ENCODE measurements at regions not wholly inside any gene's neighbourhood (a gene's known extent, or its start where the extent isn't known, plus 50 kb on each side); places are given as distances from the start of the nearest gene placed in this dataset.

GRCh38 chr2:100675373-100675772, 112.6 kb downstream of the PDCL3 start:
- H3K4me1 ChIP-seq (ENCODE audit: control insufficient read depth, insufficient read depth, low read length): no peaks in the 10 kb centered on the region
- CTCF ChIA-PET: interaction anchor here (0.6 kb wide), 1 partner anchor 412 kb away, joined by 3 read pairs; no protein-coding TSS in a partner anchor
- no peak overlapping the region for H3K27ac ChIP-seq (ENCODE audit: extremely low read depth, low read depth, low read length)
- no peaks in the 10 kb centered on the region for H3K36me3 ChIP-seq (ENCODE audit: control insufficient read depth in 2 of 2, insufficient read depth in 1 of 2, low read length in 2 of 2)
- TF ChIP-seq PRDM2 (tag by site-specific recombination; IDR thresholded peaks at IDR 0.05; ENCODE audit: borderline replicate concordance): no peak
- no peaks in the 10 kb centered on the region for H3K9me3 ChIP-seq (ENCODE audit: control insufficient read depth, insufficient read depth, low read depth, low read length)
- POLR2A ChIA-PET: no interaction called here
- no peak overlapping the region for H3K4me3 ChIP-seq (ENCODE audit: low read depth, low read length)

GRCh38 chr2:100675855-100676254, 113.1 kb downstream of the PDCL3 start:
- Histone ChIP-seq H3K27ac (ENCODE audit: extremely low read depth, low read depth, low read length) (no peak overlapping the region), H3K4me1 (ENCODE audit: control insufficient read depth, insufficient read depth, low read length) (no peaks in the 10 kb centered on the region), H3K9me3 (ENCODE audit: control insufficient read depth, insufficient read depth, low read depth, low read length) (no peaks in the 10 kb centered on the region), H3K4me3 (ENCODE audit: low read depth, low read length) (no peak overlapping the region), H3K36me3 (ENCODE audit: control insufficient read depth in 2 of 2, insufficient read depth in 1 of 2, low read length in 2 of 2) (no peaks in the 10 kb centered on the region)
- TF ChIP-seq ZNF211 (tag by site-specific recombination; IDR thresholded peaks at IDR 0.05; ENCODE audit: low read depth) (no peak), KLF9 (tag by site-specific recombination; IDR thresholded peaks at IDR 0.05; ENCODE audit: low read depth) (no peak), ZNF121 (tag by site-specific recombination; IDR thresholded peaks at IDR 0.05) (no peak), SALL2 (tag by site-specific recombination; IDR thresholded peaks at IDR 0.05; ENCODE audit: borderline replicate concordance) (no peak), ZNF114 (tag by site-specific recombination; IDR thresholded peaks at IDR 0.05) (no peak), ZNF223 (tag by site-specific recombination; IDR thresholded peaks at IDR 0.05) (no peak), ZNF202 (tag by site-specific recombination; IDR thresholded peaks at IDR 0.05; ENCODE audit: borderline replicate concordance) (no peak), ELK4 (IDR thresholded peaks at IDR 0.05; ENCODE audit: borderline replicate concordance, low read depth, low read length) (no peak), ZSCAN4 (tag by site-specific recombination; IDR thresholded peaks at IDR 0.05) (no peak), ZNF558 (tag by site-specific recombination; IDR thresholded peaks at IDR 0.05) (no peak), YY1 (tag by site-specific recombination; IDR thresholded peaks at IDR 0.05) (no peak), ZNF501 (tag by site-specific recombination; IDR thresholded peaks at IDR 0.05) (no peak), ZNF629 (tag by site-specific recombination; IDR thresholded peaks at IDR 0.05) (no peak), ZNF692 (tag by site-specific recombination; IDR thresholded peaks at IDR 0.05) (no peak), ZNF157 (tag by site-specific recombination; IDR thresholded peaks at IDR 0.05) (no peak), ZNF16 (tag by site-specific recombination; IDR thresholded peaks at IDR 0.05; ENCODE audit: low read depth) (no peak)
- POLR2A ChIA-PET: no interaction called here
- CTCF ChIA-PET: no interaction called here

Measured in HEK293 (cell line).